NCI-H2107 (cell line): ENCODE measurements at regions not wholly inside any gene's neighbourhood (a gene's known extent, or its start where the extent isn't known, plus 50 kb on each side); places are given as distances from the start of the nearest gene placed in this dataset.

Experiments used
- DNase-seq: peaks from one replicate; lab custom pipeline; 2025; lab: John Stamatoyannopoulos, UW

DNA sequence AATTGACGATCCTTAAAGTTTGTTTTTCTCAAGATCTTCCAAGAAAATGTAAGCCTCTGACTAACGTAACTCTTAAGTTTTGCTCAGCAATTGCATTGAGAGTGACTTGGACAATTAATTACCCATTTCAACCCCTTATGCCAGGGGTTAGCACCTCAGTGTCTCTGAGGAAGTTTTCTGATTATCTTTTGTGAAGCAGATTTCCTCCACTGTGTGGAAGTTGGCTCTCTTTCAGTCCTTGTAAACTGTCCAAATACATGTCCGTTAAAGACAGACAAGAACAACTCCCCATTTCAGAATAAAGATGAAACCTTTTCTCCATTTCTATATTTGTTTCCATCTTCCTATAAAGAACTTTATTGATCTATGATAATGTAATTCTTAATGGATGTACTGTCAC lies 296.4 kb upstream of the FMN2 start:
- no peak for DNase-seq

DNA sequence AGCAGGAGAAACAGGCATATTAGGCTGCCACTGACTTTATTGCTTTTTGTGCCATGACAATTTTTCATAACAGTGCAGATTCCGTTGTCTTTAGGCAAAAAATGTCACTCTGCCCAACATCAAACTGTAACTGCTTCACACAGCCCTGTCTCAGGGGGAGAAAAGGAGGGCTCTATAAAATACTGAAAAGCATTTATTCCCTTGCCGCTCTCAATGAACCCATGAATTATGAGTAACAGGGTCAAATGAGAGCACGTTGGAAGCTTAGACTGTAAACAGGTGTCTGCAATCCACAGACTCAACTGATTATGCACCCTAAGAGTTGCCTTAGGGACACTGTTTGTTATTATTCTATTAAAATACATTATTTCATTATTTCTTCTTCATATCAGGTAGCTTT lies 292.1 kb upstream of the FMN2 start:
- DNase-seq = no peak

DNA sequence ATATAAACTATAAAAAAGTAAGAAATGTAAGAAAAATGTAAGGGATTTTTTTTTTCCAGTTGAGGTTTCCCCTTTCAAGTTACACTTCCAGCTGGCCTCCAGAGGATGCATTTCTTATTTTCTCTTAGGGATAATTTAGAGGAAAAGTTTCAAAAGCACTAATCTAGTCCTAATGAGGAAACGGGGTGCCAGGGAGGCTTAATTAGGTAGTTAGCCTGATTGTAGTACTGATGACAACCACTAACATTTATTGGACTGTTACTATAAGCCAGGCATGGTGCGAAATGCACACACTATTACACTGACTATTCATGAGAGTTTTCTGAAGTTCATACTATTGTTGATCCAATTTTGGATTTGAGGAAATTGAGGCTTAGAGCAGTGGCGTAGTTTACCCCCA lies 290.8 kb upstream of the FMN2 start:
- no peak for DNase-seq

DNA sequence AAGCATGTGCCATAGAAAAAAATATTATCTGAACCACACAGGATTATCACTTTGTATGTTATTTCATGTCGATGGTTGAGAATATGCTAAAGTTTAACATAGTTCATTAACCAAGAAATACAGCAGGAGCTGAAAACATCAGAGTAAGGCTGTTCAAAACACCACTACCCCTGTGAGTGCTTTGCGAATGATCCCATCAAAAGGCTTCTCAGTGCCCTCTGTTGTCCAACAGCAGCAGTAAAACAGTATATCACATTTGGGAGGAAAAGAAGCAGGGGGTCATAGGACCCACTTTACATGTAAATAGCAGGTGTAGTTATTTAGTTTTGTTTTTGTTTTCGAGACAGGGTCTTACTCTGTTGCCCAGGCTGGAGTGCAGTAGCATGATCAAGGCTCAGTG lies 289.4 kb upstream of the FMN2 start:
- DNase-seq = no peak

DNA sequence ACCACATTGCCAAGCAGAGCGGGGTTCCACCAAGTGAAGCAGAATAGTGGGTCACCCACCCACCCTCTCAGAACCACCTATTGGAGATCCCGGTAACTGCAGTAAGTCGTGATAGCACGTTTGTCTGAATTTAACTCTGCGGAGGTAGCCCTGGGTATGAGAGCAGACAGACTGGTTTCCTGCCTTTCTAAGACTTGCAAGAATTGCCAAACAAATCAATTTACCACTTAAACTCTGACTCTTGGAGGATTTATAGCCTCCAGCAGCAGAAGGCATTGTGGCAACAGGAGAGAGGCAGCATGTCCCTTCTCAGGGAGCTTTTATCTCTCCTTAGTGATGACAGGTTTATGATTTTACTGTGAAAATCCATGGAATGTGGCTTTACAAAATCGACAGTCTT lies 287.9 kb upstream of the FMN2 start:
- DNase-seq = no peak

DNA sequence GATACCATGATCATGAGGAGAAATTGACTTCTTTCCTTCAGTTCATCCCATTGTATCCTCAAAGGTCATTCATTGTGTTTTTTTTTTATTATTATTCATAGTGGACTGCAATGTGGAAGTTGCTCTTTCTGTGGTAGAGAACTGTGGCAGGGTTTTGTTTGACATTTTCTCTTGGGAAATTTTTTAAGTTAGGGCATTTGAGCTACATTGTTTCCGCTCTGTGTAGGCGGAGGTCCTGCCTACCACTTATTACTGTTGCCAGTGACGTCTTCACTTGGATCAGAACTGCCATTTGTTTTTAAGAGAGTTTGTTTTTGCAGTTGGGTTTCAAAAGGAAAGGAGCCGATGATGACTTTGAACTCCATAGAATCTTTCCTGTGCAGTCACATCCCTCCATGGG lies 287.4 kb upstream of the FMN2 start:
- DNase-seq = no peak

DNA sequence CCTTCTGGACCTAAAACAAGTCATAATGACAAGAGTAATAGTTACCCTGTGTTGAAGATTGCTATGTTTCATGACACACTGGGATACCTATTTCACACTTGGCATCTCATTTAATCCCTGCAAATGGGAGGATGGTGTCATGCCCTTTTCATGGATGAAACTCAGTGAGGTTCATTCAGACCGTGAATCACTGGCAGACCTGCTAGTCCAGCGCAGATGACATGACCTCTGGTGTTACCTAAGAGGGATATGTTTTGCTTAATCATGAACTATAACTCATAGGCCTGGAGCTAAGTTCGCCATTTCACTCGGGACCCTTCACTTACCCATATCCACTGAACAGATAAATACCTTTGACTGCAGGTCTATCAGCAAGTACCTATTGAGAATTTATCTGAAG lies 286.6 kb upstream of the FMN2 start:
- no peak for DNase-seq

DNA sequence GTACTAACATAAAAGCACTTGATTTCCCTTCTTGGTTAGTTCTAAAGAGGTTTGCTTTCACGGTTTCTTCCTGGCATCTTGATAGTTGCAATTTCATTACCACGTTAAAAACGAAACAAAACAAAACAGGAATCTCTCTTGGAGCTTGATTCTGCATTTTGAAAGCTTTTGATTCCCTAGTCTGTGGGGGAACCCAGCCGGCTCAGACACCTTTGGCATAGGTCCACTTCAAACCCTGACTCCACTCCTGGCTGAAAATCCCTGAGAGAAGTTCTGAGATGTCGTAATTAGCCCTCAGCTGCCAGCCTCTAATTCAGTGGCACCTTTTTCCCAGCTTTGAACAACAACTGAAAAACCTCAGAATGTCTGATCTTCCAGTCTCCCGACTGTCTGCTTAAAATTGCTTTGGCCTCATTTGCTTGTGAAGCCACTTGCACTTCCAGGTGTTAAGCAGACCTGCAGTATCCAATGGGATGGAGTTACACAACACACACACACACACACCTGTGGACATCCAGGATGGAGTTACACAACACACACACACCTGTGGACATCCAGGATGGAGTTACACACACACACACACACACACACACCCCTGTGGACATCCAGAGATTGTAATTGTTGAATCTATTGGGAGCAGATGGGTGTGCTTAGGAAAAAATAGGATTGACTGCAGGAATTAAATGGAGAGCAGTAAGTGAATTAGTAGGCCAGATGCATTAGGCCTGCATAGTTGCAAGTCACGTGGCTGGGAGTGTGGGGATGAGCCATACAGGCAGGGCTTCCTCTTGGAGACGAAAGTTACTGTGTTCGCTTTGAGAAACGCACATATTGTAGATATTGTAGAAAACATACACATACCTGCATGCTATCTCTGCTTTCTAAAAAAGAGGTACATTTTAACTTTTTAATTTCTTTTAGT lies 285.6 kb upstream of the FMN2 start:
- DNase-seq = no peak

DNA sequence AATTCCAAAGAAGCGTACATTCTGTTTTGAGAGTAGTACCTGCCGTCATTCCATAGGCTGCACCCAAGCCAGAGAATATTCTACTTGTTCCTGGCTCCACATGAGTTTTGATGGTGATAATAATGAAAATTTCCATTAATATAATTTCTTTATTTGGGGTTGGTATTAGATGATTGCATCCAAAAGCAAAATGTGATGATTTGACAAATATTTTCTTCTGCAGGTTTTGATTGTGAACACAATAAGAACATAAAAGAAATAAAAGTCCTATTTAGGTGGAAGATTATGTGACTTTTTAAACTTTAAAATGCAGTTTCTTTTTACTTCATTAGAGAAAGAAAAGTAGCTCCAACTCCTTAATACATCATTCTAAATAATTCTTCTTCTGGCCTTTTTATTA lies 284.8 kb upstream of the FMN2 start:
- DNase-seq = no peak

DNA sequence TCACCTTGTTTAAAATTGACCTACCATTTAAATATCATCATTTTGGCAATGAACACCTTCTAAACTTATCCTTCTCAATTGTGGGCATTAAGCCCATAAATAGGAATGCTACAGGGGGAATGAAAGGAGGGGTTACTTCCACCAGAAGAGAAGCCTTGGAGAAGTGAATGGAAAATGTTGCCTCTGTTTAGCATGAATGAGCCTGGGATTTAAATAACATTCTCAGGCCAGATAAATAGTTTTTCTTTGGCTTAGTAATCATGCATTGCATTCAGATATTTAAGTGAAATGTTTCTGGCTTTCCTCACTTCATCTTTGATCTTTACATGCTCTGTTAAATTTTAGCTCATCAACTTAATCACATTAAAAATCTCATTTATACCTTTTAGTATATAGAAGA lies 284.3 kb upstream of the FMN2 start:
- DNase-seq = no peak

DNA sequence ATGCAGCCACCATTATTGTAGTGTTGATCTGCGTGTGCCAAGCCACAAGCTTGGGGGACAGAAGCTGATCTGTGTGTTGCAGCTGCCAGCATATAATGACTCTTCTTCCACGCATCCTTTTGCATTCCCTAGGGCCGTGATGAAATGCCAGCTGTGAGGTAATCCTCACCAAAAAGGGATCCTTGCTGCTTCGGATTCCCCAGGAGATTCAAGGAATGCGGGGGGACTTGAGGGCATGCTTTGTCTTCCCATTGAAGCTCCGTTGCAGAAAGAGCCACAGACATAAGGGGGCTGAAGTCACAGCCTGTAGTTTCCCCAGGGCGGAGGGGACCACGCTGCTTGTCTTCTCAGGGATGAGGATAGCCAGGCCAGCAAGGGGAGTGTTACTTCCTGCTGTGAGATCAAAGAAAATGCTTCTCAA lies 281.6 kb upstream of the FMN2 start:
- DNase-seq = no peak

DNA sequence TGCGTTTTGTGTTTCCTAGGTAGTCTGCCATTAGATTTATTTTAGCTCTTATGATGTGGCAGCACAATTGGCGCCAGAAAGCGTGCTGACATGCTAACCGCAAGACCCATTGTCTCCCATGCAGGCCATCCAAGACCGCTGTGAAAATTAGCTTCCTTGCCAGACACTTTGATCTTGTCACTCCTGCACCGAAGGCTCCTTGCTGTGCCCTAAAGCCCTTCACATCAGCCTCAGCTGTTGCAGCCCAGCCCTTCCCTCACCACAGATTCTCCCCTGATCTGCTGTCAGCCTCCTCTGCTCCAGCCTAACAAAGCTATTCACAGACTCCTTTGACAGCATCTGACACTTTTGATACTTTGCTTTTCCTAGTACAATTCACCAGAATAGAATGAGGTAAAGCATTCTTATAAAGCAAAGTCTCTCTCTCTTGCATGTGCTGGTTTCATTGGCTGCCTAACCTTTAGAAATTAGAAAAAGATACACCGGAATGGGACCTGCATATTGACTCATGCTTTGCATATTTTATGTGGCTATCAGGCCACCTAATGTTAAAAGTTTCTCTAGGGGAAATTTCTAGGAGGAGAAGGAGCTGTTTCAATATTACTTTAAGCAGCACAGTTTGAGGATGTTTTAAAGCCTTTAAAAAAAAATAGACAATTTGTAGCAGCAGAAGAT lies 280.3 kb upstream of the FMN2 start:
- DNase-seq = no peak

DNA sequence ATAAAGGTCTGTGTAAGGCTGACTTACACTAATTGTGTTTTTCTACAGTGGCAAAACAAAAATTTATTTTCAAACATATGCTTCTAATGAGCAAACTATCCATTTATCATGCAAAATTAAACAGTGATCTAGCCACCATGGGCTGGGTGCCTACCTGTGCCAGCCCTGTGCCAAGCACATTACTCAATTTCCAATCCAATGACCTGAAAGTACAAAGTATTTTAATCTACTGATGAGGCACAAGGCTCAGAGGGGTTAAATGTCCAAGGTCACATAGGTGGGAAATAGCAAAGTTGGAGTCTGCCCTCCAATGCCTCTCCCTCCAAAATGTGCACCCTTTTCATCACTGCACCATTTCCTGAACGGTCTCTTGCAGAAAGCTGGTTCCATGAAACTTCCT lies 279.1 kb upstream of the FMN2 start:
- DNase-seq = no peak

DNA sequence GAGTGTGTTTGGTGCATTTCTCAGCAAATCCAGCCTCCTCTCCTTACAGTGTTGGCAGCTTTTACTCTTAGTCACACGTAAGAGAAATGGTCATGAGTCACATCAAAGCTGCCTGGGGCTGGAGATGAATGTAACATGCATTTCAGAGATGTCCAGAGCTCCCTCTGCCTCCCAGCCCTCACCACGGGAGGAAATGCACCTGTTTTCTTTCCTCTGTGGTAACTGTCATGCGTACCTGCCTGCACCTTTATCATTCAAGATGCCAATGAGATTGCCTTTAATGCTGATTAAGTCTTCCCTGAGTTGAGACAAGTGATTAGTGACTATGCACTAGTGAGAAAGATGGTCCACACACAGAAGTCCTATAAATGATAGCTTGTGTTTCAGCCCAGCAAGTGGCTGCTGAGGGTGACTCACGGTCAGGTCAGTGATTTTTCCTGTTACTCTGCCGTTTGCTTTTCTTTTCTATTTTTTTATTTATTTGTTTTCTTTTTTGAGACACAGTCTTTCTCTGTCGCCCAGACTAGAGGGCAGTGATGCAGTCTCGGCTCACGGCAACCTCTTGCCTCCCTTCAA lies 277.3 kb upstream of the FMN2 start:
- no peak for DNase-seq

DNA sequence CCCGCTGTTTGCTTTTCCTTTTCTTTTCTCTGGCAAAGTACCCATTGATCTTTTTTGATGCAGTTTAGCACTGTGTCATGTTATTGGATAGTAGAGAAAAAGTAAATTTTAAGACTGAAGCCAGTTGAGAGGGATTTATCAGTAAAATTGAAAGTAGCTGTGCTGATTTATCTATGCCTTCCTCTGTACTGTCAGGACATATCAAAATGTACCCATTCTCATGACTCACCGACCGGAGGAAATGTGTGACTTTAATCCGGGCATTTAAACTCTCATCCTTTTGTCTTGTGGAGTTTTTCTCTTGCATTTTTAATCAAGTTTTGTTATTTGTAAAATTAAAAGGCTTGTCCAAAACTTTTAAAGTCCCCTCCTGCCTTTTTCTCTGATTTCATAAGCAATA lies 276.6 kb upstream of the FMN2 start:
- no peak for DNase-seq

DNA sequence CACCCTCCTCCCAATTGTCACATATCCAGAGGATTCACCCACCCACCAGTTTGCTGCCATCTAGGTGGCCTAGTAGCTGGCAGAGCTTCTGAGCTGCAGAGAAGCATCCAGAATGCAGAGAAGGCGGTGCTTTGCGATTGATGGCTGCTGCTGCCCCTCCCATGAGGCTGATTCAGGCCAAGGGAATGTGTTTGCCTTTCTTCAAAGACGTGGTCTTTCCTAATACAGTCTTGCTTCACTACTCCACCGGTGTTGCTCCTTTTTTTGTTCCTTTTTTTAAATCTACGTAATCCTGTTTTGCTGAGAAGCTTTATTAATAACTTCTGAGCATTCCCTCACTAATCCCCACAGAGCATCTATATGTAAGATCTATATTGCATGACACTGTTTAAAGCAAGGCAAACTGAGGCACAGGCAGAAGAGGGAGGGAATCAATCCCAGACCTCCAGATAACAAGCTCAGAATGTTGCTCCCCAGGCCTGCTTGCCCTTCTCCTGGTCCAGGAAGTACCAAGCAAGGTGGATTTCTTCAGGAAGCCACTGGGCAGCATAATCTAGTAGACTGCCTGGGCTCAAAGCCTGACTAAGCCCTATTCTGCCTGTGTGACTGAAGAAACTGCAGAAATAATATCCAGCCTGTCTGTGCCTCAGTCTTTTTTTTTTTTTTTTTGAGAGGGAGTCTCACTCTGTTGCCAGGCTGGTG lies 275.5 kb upstream of the FMN2 start:
- no peak for DNase-seq

DNA sequence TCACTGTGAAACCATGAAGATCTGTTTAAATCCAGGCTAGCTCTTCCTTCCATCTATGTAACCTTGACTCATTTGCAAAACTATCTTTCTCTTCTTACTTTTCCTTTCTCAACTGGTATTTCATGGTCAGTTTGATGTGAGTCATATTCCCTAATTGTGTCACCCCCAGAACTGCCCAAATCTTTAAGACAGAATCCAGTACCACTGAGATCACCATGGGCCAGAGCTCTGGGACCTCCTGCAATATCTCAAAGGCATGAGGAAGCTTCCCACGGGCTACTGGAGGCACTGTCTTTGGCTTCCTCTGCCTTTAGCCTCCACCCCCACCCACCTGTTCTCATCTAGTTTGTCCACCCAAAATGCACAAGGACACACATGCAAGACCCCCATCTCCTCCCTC lies 274.4 kb upstream of the FMN2 start:
- DNase-seq = no peak

DNA sequence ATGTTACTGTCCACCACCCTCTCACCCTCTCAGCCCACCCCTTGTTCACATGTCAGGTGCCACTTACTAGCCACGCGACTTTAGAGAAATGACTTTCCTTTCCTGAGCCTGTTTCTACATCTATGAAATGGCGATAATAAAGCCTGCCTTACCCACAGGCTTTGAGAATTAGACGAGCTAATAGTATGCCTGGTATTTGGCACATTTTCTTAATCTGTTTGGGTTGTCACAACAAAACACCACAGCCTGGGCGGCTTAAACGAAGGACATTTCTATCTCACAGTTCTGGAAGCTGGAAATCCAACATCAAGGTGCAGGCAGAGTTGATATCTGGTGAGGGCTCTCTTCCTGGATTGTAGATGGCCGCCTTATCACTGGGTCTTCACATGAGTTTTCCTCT lies 273.9 kb upstream of the FMN2 start:
- no peak for DNase-seq

DNA sequence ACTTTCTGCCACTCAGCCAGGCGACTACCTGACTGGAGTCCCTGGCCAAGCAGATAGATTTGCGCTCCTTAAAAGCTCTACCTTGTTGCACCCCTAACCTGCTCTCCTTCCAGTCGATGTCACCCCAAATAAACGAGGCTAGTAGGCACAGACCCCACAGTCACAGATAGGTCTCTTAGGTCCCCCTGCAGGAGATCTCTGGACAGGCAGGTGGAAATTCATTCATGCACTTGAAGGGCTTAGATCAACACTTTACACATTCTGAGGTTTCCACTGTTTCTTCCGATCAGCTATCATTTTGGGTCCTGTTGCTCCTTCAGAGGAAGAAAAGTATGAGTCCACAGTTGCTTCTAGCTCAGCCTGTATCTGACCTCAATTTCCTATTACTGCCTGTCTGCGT lies 272.6 kb upstream of the FMN2 start:
- DNase-seq = no peak

DNA sequence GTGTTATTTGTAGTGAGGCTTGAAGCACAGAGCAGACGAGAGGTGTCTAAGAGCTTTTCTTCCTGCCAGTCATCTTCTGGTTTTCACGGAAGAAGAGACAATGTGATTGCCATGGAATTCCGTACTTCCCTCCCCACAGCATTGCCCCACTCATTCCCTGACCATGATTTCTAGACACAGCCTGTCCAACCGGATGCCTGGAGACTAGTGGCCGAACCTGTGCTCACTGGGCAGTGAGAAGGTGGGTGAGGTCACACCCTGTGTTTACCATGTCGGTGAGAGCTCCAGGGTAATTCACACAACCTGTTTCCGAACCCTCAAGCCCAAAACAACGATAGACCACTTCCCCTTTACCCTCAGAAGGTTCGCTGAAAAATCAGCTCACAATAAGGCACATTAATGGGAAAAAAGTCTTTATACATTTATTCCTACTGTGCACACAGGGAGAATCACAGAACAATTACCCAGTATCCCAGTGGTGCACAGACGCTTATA lies 271.9 kb upstream of the FMN2 start:
- DNase-seq = no peak

DNA sequence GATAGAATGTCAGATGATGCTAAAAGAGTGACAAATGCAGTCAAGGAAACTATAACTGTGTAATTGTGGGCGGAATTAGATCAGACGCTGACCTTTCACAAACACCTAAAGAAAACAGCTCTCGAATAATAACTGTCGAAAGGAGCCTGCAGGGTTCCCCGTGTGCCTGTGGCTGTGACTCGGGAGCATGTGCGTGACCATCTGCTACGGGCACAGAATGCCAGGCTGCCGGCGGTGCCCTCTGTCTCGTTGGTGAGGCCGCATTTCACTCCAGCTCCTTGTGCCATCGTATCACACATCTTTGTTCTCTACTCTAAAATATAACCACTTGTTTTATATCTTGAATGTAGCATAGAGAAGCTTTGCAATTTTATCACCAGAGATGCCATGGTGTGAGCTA lies 267.8 kb upstream of the FMN2 start:
- DNase-seq = no peak

DNA sequence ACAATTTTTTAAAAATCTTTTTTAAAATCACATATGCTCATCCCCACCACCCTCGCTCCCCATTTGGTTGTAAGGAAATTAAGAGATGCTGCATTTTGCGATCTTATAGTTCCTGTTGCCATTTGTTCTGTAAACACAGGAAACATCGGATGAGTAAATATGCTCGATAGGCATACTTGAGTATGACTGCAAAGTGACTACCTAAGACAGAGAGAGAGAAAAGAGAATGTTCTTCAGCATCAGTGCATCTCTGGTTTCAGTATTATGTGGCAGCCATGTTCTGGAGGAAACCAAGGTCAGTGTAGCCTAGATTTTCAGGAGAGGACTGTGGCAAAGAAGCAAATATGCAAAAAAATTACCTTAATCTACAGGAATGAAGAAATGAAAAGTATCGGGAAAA lies 265.5 kb upstream of the FMN2 start:
- DNase-seq = no peak

DNA sequence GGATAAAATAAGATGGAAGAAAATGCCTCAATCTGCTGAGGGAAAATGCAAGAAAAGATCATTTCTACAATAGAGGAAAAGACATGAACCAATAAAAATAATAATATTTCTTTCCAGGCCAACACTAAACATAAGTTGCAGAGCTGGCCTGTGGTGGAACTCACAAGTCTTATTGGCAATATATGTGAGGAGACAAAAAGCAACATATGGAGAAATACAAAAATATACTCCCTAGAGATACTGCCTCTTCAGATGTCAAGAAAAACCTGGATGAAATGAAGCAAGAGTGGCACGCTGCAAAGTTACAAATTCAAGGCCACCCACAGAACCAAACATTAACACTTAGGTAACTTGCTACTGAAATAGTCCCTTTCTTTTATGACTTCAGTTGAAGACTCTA lies 264.9 kb upstream of the FMN2 start:
- DNase-seq = no peak
